Mucosa of stomach (tissue), 1 donor: ENCODE measurements at regions not wholly inside any gene's neighbourhood (a gene's known extent, or its start where the extent isn't known, plus 50 kb on each side); places are given as distances from the start of the nearest gene placed in this dataset.
"Not testable (repeated sequence)": the region's sequence is repeated elsewhere in the genome, so short reads cannot be mapped to it uniquely, and the experiment has no call there.

ENCODE experiments used
- H3K27me3 ChIP-seq: one replicate; pipeline ENCODE4 v1.7.0; 2013; ENCODE audit warnings: mild to moderate bottlenecking, low read length; ENCODE audit not compliant: control insufficient read depth, insufficient read depth
- H3K36me3 ChIP-seq: one replicate; pipeline ENCODE4 v1.7.0; 2013; ENCODE audit warnings: low read length; ENCODE audit not compliant: control insufficient read depth, insufficient read depth
- H3K4me1 ChIP-seq: one replicate; pipeline ENCODE4 v1.7.0; 2013; ENCODE audit warnings: mild to moderate bottlenecking, low read length; ENCODE audit not compliant: control insufficient read depth, insufficient read depth
- H3K4me3 ChIP-seq: one replicate; pipeline ENCODE4 v1.7.0; 2013; ENCODE audit warnings: low read length
- H3K9ac ChIP-seq: one replicate; pipeline ENCODE4 v1.7.0; 2013; ENCODE audit warnings: mild to moderate bottlenecking, low read length, moderate library complexity
- H3K9me3 ChIP-seq: one replicate; pipeline ENCODE4 v1.7.0; 2013; ENCODE audit warnings: mild to moderate bottlenecking, low read length, moderate library complexity; ENCODE audit not compliant: control insufficient read depth
- donor health status: Pancreatic carcinoma.

DNA sequence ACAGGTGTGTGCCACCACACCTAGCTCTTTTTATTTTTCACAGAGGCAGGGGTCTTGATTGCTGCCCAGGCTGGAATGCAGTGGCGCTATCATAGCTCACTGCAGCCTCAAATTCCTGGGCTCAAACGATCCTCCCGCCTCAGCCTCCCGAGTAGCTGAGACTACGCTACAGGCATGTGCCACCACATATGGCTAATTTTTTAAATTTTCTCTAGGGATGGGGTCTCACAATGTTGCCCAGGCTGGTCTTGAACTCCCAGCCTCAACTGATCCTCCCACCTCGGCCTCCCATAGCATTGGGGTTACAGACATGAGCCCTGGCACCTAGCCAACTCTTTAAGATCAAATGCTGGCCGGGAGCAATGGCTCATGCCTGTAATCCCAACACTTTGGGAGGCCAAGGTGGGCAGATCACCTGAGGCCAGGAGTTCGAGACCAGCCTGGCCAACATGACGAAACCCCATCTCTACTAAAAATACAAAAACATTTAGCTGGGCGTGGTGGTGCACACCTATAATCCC is 50.6 kb upstream of the MYL10 start:
- H3K36me3 ChIP-seq, H3K9me3 ChIP-seq, H3K27me3 ChIP-seq: not testable (repeated sequence)

DNA sequence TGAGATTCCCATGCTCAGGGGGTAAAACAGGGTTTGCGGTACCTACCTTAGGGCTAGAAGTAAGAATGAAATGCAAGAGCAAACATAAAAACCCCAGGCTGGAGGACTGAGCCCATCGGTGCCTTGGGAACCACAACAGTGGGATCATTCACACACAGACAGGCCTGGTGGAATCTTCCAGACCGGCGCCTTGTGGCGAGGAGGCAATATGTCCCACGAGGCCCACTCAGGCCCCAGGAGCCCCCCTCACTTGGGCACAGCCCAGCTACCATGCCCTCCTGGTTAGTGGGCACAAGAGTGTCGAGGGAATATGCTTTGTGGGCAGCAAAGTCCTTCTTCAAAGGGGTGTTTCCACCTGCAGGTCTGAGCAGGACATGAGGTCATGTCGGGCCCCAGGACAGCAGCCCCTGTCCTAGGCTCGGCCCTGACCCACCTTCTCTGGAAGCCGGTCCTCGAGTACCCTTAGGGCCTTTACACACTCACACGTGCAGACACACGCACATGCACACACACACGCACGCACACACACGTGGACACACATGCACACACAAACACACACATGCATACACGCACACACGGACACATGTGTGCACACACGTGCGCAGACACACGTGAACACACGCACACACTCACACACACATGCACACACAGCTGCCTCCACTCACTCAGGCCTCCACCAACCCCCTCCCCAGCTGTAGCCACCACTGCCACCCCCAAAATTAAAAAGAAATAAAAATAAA is 51.5 kb upstream of the MYL10 start:
- Histone ChIP-seq H3K27me3 (no peaks in the 10 kb centered on the region), H3K9me3 (no peaks in the 10 kb centered on the region), H3K9ac (no peak overlapping the region), H3K36me3 (no peaks in the 10 kb centered on the region), H3K4me3 (no peak overlapping the region), H3K4me1 (peaks cover 8% of the 10 kb centered on the region)

More for the DNA sequence above, 50.6 kb upstream of the MYL10 start:
- H3K4me3 ChIP-seq, H3K9ac ChIP-seq, H3K4me1 ChIP-seq: not testable (repeated sequence)

DNA sequence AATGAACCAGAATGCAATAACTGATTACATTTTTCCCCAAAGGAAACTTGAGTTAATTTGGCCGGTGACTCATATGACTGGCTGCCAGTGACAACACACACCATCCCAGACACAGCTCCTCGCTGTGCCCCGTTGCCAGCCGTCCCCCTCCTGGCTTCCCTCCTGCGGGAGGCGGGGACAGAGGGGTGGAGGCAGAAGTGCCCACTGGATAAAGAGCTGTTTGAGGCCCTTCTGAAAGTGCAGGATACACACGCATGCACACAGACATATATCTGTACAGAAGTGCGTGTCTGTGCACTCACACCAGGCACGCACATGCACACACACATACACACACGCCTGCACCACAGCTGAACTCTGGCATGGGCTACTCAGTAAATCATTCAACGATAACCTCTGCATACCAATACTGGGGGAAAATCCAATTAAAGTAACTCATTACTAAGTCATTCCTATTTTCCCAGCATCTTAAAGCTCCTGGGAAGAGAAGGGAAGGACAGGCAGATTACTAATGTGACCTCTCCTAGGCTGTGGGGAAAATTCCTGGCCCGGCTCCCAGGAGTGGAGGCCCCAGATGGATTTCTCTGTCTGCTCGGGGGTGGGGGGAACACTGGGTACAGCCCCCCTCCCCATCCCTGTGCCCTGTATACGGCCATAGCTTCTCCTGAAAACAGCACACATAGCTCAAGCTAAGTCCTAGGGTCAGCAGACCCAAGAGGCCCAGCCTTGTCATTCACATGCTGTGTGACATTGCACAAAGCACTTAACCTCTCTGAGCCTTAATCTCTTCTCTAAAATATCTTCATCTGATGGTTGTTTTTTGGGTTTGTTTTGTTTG is 52.3 kb upstream of the MYL10 start:
- H3K9ac ChIP-seq: no peak overlapping the region
- H3K9me3 ChIP-seq: no peaks in the 10 kb centered on the region
- H3K36me3 ChIP-seq: no peaks in the 10 kb centered on the region
- H3K4me3 ChIP-seq: no peak overlapping the region
- H3K27me3 ChIP-seq: no peaks in the 10 kb centered on the region
- peaks cover 8% of the 10 kb centered on the region for H3K4me1 ChIP-seq

DNA sequence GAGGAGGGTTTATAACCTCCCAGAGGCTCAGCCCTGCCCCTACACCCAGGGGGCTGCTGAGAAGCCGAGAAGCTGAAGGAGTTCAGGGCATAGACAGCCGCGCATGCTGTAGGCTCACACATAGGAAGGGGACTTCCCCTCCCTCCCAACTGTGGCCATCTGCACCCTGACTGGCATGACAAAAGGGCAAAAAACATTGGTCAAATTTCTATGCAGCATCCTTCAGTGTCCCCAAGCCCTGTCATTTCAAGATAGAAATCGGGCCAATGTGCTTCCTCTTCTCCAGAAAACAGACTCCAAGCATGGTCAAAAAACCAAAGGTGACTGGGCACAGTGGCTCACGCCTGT is 55.9 kb upstream of the MYL10 start:
- Histone ChIP-seq H3K4me1 (peaks cover 12% of the 10 kb centered on the region), H3K27me3 (no peaks in the 10 kb centered on the region), H3K36me3 (no peaks in the 10 kb centered on the region), H3K9ac (no peak overlapping the region), H3K9me3 (no peaks in the 10 kb centered on the region), H3K4me3 (no peak overlapping the region)

DNA sequence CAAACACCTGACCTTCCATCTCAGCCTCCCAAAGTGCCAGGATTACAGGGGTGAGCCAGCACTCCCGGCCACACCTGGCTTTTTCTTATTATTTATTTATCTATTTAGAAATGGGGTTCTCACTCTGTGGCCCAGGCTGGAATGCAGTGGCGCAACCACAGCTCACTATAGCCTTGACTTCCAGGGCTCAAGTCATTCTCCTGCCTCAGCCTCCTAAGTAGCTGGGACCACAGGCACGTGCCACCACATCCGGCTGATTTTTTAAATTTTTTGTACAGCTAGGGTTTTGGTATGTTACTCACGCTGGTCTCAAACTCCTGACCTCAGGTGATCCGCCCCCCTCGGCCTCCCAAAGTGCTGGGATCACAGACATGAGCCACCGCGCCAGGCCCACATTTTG is 56.9 kb upstream of the MYL10 start:
- Histone ChIP-seq H3K36me3 (no peaks in the 10 kb centered on the region), H3K4me3 (no peak overlapping the region), H3K27me3 (no peaks in the 10 kb centered on the region), H3K9ac (no peak overlapping the region), H3K9me3 (no peaks in the 10 kb centered on the region), H3K4me1 (peaks cover 10% of the 10 kb centered on the region)

DNA sequence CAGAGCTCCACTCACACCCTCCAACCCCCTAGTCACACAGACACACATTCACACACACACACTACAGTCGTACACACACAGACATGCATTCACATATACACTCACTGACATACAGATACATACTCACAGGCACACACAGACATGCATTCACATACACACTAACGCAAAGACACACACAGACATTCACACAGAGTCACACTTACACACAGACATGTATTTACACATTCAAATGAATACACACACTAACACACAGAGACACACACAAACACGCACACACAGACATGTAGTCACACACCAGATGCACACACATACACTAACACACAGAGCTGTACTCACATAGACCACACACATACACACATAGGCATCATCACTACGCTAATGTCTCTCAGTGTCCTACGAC is 58.0 kb upstream of the MYL10 start:
- Histone ChIP-seq H3K9me3 (no peaks in the 10 kb centered on the region), H3K36me3 (no peaks in the 10 kb centered on the region), H3K4me1 (peaks cover 4% of the 10 kb centered on the region), H3K9ac (no peak overlapping the region), H3K4me3 (no peak overlapping the region), H3K27me3 (no peaks in the 10 kb centered on the region)

DNA sequence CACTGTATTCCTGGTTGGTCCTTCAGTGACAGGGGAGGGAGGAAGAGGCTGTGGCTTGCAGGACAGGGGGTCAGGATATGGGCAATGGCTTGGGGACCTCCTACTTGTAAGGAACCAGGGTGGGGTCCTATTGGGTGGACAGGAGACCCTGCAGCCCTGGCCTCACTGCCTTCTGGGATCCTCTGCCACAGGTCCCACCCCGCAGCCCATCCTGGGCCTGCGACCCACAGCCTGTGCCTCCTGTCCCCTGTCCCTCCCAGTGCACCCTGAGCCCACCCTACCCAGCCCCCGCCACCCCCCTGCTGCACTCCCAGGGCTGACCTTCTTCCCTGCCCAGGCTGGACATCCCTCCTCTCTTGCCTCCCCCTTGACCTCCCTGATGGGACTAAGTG is 58.7 kb upstream of the MYL10 start:
- peaks cover 4% of the 10 kb centered on the region for H3K4me1 ChIP-seq
- H3K9me3 ChIP-seq: no peaks in the 10 kb centered on the region
- no peak overlapping the region for H3K9ac ChIP-seq
- H3K4me3 ChIP-seq: no peak overlapping the region
- no peaks in the 10 kb centered on the region for H3K36me3 ChIP-seq
- no peaks in the 10 kb centered on the region for H3K27me3 ChIP-seq

DNA sequence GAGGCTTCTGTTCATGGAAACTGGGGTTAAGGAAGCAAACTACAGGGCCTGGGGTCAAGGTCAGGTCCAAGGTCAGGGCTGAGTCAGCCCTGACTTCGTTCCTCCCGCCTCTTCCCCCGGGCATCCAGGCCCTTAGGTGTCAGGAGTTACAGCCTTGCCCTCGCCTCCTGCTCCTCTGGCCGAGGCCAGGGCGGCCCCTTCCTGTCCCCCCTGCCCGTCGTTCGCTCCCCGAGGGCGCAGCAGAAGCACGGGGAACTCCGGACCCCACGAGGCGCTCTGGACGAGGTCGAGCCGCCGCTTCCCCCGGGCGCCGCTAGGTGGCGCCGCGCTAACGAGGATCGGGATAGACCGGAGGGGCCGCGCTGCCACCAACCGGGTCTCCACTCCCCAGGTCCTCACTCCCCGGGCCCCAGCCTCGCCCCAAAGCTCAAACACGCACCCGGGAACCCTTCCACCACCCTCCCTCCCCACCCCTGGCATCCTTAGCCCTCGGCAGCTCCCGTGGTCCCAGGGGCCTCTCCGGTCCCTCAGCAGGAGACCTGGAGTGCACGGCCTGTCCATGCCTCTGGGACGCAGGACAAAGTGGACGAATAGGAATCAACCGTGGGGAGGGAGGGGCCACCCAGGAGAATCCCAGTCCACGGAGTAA is 59.2 kb upstream of the MYL10 start:
- Histone ChIP-seq H3K4me3 (no peak overlapping the region), H3K9me3 (no peaks in the 10 kb centered on the region)

DNA sequence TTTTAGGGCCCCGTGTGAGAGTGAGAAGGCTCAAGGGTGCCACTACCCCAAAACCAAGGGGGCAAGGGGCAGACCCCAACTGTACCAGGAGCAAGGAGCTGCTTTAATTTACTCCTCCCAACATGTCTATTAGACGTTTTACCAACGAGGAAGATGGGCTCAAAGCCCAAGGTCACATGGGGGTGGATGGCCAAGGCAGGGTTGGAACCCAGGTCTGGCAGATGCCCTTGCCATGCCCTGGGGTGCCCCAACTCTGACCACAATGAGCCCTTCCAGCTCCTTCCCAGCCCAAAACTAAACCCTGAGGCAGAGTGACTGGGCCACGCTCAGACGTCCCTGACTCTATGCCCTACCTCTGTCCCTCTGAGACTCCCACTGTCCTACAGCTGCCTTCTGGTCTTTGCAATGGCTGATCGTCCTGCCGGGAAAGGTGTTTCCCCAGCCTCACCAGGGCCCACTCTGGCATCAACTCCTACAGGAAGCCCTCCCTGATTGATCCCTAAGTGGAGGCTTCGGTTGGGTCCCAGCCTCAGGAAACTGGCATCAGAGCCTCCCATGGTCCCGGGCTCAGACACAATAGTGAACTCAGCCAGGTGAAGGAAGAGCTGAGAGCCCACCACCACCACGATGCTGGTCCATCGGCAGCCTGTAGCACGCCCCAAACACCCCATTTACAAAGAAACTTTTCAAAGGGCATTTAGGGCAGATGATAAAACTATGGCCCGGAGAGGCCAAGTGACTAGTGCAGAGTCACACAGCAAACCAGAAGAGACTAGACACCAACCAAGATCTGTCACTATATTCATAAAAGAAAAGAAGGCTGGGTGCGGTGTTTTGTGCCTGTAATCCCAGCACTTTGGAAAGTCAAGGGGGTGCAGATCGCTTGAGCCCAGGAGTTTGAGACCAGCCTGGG is 60.2 kb upstream of the MYL10 start:
- no peak overlapping the region for H3K9ac ChIP-seq
- no peak overlapping the region for H3K4me3 ChIP-seq
- H3K9me3 ChIP-seq: no peaks in the 10 kb centered on the region
- H3K4me1 ChIP-seq: peaks cover 10% of the 10 kb centered on the region
- no peaks in the 10 kb centered on the region for H3K36me3 ChIP-seq
- no peaks in the 10 kb centered on the region for H3K27me3 ChIP-seq

More for the DNA sequence above, 59.2 kb upstream of the MYL10 start:
- Histone ChIP-seq H3K27me3 (no peaks in the 10 kb centered on the region), H3K36me3 (no peaks in the 10 kb centered on the region), H3K4me1 (peaks cover 4% of the 10 kb centered on the region), H3K9ac (no peak overlapping the region)

DNA sequence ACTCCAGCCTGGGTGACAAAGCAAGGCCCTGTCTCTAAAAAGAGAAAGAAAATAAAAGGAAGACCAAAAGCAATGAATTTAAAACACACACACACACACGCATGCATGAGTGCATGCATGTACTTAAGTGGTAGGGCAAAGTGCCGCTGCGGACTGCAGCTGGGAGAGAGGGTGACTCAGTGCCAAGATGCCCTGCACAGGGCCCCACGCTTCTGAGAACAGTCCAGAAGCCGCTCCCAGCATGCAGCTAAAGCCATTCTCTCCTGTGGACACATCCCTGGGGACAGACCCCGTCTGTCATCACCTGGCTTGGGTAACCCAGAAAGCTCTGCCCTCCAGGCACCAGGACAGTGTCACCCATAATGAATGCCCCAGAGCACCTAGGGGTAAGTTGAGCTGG is 61.0 kb upstream of the MYL10 start:
- peaks cover 10% of the 10 kb centered on the region for H3K4me1 ChIP-seq
- no peaks in the 10 kb centered on the region for H3K9me3 ChIP-seq
- no peak overlapping the region for H3K4me3 ChIP-seq
- H3K9ac ChIP-seq: no peak overlapping the region
- H3K36me3 ChIP-seq: no peaks in the 10 kb centered on the region
- H3K27me3 ChIP-seq: no peaks in the 10 kb centered on the region

DNA sequence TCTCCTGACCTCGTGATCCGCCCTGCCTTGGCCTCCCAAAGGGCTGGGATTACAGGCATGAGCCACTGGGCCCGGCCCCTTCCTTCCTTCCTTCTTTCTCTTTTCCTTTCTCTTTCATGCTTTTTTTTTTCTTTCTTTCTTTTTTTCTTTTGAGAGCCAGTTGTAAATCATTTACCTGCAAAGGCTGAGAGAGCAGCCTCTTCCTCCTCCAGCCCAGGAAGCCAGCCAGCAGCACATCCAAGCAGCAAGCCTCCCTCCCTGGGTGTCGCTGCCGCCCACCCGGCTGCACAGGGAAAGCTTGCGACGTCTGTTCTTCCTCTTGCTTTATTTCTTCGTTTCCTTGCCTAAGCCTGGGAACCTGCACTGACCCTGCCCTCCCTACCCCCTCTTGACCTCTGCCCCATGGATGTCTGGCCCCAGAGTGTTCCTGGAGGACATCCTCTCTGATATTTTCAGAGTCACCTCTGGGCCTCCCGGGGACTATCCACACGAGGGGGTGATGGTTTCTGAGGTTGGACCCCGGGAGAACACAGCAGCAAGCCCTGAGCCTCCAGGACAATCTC is 62.8 kb upstream of the MYL10 start:
- H3K4me1 ChIP-seq: peaks cover 10% of the 10 kb centered on the region
- H3K9me3 ChIP-seq: no peaks in the 10 kb centered on the region
- H3K4me3 ChIP-seq: no peak overlapping the region
- no peak overlapping the region for H3K9ac ChIP-seq
- no peaks in the 10 kb centered on the region for H3K36me3 ChIP-seq
- no peaks in the 10 kb centered on the region for H3K27me3 ChIP-seq
